Embryonic facial prominence (tissue), 1 donor: ENCODE measurements at regions not wholly inside any gene's neighbourhood (a gene's known extent, or its start where the extent isn't known, plus 50 kb on each side); places are given as distances from the start of the nearest gene placed in this dataset.

Experiments used
- DNase-seq: peaks from one replicate; pipeline ENCODE4 v3.0.0-alpha.2; 2016; ENCODE audit errors: extremely low spot score

GRCh38 chr6:150712505-150713252 is 113.0 kb downstream of the PLEKHG1 start:
- DNase-seq: no peak

DNA sequence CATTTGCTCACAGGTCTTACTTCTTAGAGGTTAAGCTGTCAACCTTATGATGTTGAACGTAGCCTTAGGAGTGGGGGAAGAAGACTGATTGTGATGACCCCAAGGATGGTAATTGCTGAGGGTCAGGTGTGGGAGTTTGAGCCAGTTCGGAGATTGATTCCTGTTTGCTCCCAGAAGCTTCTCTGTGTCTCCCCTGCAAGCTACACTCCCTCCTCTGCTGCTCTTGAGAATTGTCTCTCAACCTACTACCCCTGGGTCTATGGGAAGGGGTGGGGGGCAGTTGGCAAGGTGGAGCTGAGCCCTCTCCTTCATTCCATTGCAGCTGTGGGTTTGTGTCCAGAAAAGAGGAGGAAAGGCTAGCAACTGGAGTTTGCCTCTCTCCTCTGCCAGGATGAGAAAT is 113.8 kb downstream of the PLEKHG1 start:
- no peak for DNase-seq

- no peak for DNase-seq
Measured at GRCh38 chr6:150713931-150714330, 114.2 kb downstream of the PLEKHG1 start.

DNA sequence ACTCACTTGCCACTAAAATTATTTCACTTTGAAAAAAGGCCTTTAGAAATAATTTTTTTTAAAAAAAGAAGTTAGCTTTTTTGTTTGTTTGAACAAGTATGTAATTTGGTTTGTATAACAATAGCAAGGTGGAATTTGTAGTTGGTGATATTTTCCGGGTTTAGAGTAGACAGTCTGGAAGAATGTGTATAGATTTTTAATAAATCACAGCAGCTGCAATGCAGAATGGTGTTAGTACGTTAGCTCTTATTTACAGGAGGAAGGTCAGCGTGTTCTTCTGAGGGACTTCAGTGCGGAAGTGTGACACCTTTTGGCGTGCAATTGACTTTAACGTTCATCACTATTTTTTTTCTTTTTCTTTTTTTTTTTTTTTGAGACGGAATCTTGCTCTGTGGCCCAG is 115.4 kb downstream of the PLEKHG1 start:
- no peak for DNase-seq

- no peak for DNase-seq
Measured at GRCh38 chr6:150717419-150717818, 117.7 kb downstream of the PLEKHG1 start.

DNA sequence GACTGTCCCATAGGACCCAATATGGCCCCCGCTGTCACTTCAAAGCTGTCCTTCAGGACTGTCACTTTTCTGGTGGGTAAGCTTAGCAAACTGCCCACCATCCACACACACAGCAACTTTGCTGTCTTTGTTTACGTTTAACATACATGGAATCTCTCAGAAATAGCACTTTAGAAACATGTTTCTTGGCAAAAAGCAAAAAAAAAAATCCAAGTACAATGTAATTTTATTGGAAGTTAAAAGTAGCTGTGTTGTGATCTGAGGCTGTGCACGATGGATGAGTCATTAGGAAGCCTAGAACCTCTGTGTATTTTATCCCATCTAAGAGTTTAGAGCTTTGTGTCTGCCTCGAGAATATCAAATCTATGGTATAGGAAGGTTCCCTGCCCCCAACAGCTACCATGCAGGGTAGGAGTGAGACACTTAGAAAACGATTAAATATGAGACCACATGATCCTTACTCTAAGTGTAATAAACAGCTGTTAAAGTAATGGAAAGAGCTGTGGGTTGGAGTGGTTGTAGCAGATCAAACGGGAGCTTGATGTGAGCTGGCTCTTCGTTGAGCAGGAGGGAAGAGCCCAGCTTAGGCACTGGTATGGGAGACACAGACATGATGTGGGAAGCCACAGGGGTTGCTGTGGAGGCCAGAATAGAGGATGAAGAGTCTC is 119.5 kb downstream of the PLEKHG1 start:
- no peak for DNase-seq

DNA sequence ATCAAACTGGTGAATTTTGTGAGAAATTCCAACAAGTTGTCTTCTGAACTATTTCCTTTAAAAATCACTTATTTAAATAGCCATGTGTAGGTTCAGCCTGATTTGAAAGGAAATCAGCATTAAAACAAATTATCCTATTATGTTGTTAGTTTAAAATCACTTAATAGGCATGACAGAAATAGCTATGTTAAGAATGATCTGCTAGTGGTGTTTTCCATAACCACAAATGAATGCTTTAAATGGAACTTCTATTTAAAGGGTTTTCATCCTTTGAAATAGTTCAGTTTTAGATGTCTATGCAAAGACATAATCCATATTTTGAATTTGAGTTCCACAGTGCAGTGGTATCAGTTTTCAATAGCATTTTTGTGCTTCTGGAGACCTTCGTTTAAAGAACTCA is 120.1 kb downstream of the PLEKHG1 start:
- DNase-seq: no peak

DNA sequence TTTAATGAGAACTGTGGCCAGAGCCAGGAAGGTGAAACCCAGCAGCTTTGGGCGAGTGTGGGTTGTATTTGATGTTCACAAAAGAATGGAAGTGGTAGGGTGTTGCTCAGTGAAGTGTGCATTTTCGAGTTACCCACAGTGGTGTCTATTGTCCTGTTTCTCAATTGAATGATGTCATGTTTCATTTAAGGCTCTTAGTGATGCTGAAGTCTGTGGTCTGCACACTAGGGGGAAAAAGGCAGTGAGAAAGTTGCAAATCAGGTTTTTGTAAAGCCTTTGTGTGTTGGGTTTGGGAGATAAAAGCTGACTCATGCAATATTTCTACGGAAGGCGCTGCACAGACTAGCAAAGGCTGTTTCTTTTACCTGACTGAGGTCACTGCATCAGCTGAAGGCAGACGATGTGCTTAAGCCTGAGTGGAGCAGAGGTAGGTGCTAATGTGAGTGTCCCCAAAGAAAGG is 121.1 kb downstream of the PLEKHG1 start:
- DNase-seq: peak; percentile 79

DNA sequence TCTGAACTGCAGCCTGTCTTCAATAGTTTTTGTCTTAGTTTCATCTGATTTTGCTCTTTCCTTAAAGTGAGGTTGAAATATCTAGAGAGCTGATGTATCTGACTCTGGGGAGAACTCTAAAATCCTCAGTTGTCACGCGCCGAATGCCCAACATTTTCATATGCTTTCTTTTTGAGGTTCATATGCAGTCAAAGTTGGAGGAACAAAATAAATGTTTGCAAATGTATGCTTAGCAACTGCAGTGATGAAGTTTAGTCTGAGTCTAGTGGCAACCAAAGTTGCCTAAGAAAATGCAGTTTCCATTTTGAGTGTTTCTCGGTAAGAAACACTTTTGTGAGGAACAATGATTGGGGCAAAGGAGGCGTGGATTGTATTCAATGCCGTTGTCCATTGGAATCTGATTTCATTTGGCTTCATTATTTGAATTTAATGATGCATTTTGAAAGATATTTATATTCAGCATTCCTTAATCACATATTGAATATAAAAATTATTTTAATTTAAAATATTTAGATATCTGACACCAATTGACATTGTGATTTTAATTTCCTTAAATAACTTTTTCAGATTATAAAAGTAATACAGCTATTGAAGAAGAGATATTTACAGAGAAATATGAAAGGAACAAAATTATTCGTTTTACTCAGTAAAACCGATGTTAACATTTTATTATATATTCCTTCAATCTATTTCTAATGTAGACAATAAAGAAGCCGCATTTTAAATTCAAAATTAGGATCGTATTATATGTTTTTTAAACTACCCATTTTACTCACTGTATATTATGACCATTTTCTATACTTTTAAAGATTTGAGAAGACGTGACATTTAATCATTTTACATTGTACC is 122.0 kb downstream of the PLEKHG1 start:
- DNase-seq: no peak

- no peak for DNase-seq
Measured at GRCh38 chr6:150722614-150723344, 123.1 kb downstream of the PLEKHG1 start.

DNA sequence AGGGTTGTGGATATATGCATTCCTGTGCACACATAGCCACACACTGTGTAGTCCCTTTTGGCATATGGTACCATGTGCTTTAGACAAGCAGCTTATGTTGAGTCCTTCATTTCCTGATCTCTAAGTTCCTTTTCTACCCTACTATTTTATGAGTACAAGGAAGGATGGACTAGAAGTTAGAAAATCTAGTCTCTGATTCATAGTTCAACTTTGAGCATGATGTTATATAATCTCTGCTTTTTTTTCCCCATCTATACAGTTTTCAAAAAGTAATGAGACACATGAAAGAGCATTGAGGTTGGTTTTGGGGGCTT is 123.6 kb downstream of the PLEKHG1 start:
- DNase-seq: no peak

DNA sequence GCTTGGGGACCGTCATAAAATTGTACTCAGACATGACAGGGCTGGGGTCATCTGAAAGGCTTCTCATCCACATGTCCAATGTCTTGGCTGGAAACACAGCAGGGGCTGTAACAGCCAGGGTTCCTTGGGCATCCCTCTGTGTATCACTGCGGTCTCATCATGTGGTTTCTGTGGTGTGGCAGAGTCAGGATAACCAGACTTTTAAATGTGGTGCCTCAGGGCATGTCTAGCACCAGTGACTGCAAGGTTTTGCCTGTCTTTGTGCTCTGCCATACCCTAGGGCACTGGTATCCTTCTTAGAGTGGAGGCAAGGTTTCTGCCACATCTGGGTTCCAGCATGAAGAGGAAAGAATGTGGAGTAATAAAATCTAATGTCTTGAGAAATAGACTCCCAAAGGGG is 124.2 kb downstream of the PLEKHG1 start:
- DNase-seq: no peak

GRCh38 chr6:150725795-150726194 is 126.1 kb downstream of the PLEKHG1 start:
- no peak for DNase-seq

DNA sequence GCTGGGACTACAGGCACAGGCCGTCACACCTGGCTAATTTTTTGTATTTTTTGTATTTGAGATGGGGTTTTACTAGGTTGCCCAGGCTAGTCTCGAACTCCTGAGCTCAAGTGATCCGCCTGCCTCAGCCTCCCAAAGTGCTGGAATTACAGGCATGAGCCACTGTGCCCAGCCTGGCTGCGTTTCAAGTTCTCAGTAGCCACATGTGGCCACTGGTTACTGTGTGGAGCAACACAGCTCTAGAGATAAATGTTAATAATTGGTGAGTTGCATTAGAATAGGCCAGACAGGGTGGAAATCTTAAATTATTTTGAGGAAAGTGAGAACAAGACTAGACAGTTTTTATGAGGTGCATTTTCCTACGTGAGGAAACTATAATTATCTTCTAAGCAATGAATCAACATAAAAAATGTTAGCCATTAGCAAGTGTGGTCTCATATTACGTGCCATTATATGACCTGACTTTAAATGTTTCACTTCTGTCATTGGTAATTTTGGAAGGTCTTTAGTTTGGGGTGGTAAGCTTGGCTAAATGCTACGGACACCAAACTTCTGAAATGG is 129.6 kb downstream of the PLEKHG1 start:
- no peak for DNase-seq

GRCh38 chr6:150730801-150731457 is 131.2 kb downstream of the PLEKHG1 start:
- DNase-seq: no peak

DNA sequence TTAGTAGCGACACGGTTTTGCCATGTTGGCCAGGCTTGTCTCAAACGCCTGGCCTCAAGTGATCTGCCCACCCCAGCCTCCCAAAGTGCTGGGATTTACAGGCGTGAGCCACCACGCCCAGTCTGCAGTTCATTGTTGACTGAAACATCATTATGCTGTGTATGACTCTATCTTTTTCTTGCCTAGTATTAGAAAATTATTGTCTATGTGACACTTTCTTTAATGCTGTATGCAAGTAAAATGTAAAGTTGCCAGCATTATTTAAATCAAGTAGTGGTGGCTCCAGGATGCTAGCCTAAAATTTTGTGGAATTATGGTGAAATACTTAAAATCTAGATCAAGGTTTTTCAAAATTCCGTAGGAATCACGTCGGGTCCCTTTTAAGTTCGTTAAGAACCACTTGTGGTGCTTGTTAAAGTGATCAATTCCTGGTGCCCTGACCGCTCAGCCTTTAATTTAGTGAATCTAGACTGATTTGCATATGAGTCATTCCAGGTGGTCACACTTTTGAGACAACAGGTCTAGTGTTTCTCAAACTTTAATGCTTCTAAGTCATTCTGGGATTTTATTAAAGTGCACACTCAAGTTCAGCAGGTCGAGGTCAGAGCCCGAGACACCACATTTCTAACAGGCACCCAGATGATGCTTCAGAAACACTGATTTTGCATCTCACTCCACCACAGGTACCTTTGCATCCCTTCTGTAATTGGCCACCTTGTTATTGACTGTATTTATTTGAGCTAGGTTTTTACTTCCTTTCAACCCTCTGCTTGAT is 132.6 kb upstream of the MTHFD1L start:
- no peak for DNase-seq

DNA sequence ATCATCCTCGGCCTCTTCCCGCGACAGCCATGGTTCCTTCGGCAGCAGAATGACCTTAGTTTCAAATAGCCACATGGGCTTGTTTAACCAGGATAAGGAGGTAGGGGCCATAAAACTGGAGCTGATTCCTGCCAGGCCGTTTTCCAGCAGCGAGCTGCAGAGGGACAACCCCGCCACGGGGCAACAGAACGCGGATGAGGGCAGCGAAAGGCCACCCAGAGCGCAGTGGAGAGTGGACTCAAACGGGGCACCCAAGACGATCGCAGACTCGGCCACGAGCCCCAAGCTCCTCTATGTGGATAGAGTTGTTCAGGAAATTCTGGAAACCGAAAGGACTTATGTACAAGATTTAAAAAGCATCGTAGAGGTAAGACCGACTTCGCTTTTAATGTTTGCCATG is 131.8 kb upstream of the MTHFD1L start:
- DNase-seq: no peak

DNA sequence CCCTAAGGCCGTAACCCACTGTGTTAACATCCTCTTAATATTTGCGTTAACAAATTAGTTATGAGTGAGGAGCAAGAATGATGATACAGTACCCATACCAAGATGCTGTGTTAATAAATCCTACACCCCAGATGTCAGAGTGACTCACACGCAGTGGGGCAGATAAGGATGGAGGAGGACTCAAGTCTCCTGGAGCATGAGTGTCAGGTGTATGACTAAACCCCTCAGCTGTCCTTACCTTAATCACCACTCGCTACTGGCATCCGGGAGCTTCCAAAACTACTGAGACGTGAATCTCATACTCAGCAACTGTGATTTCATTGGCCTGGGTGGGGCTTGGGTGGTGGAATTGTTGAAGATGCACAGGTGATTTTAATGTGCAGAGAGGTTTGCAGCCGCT is 131.3 kb upstream of the MTHFD1L start:
- no peak for DNase-seq

DNA sequence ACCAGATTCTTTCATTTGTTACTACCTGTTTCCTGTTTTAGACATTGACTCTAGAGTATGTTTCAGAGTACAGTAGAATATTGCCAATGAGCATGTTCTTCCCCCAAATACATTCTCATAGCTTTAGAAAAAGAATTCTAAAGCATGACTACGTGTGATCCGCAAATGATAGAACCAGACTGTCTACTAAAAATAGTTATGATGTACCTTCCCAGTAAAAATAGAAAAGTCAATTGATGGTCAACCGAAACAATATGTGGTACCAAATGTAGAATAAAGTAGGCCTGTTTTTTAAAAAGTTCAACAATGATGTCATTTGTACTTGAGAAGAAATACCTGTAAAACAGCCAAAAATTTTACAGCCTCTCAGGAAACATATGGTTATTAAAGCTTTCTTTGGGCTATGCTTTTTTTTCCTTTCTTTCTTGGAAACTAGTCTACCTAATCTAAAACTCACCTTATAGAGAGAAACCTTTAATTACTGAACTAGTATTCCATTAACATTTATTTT is 130.1 kb upstream of the MTHFD1L start:
- DNase-seq: no peak

DNA sequence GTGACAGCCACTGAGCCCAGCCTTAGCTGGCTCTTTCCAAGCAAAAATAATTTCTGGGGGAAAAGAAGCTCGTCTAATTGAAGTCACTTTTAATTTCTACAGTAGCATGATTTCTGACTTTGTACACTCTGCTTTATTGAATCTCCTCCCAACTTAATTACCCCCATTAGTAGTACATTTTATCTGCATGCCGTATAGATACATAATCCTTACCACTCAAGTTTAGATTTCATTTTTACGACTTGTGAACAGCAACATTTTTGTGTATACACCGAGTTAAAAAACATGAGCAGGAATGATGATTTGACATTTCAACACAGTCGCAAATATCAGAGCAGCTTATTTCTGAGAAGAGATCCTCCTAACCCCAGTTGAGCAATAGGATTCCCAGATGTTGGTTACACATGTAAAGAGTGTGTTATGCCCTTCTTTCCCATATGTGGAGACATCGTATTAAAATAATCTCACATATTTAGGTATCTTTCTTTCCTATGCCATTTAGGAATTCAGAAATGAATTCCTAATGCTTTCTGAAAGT is 127.3 kb upstream of the MTHFD1L start:
- no peak for DNase-seq
